HG03159 (cell line): ENCODE measurements at regions not wholly inside any gene's neighbourhood (a gene's known extent, or its start where the extent isn't known, plus 50 kb on each side); places are given as distances from the start of the nearest gene placed in this dataset.

Source experiments
- ATAC-seq: cut with Tn5 transposase; IDR thresholded peaks from one replicate; pipeline ENCODE4 v1.9.1; 2021; ENCODE audit warnings: mild to moderate bottlenecking, moderate library complexity; ENCODE audit not compliant: unreplicated experiment

GRCh38 chr3:8451696-8452095, 49.9 kb upstream of the LMCD1 start:
- no peak for ATAC-seq
